ENCODE measurements at regions not wholly inside any gene's neighbourhood (a gene's known extent, or its start where the extent isn't known, plus 50 kb on each side); places are given as distances from the start of the nearest gene placed in this dataset.

DNA sequence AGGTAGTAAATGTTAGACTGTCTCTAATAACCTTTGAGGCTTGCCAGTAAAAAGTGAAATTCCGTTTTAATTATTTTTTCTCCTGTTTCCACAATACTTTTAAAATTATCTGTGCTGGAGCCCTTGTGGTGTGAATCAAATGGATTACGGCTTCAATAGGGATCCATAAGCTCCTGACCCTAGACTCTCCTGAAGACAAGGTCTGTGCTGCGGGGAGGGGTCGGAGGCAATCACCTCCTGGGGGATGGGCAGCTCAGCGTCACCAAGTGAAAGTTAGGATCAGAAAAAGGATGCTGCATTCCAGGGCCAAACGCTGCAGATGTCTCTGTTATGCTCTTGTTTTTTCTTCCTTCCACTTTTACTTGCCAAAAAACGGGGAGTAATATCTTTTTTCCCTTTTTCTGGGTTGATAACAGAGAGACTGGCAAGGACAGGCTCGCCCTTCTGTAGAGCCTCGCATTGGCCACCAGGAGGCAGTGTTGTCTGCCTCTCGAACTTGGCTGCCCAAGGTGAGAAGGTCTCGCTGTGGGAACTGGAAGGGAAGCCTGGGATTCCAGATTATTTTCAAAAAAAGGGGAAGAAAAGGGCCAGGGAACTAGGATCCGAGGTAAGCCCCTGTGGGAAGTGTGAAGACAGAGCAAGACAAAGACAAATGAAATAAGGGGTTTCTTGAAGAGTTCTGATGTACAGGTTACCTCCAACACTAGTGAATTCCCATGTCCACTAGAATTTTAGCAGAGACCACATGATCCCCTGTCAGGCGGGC is 621.9 kb downstream of the ACTR3B start:
- no peaks in the 10 kb centered on the region for H3K9me3 ChIP-seq
- no peak overlapping the region for H3K4me3 ChIP-seq (ENCODE audit: low read depth in 1 of 2, low read length in 1 of 2)
- TF ChIP-seq CTCF (IDR thresholded peaks at IDR 0.05), result no peak
- H3K36me3 ChIP-seq, result no peaks in the 10 kb centered on the region
- H3K27ac ChIP-seq, result no peak overlapping the region
- H3K27me3 ChIP-seq, result no peaks in the 10 kb centered on the region
- no peaks in the 10 kb centered on the region for H3K4me1 ChIP-seq (ENCODE audit: control insufficient read depth in 1 of 2, insufficient read depth in 1 of 2, low read depth in 1 of 2, low read length in 1 of 2)

DNA sequence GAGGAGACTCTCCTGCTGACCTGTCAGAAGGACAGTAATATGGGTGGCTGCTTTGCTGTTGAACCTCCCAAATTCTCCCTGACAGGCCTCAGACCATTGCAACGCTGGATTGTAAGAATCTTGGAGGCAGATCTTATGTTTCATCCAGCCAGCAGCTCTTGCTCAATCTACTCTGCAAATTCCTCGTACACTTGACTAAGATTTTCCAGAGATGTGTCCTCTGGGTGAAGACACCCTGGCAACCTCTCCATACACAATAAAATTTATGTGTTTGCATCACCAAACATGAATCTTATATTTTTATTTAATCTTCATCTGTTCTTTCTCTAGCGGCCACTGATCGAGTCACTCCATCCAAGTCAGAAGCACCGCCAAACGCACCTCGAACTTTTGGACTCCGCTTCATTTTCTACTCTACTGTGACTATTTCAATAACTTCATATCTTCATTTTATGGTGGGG is 623.1 kb downstream of the ACTR3B start:
- TF ChIP-seq CTCF (IDR thresholded peaks at IDR 0.05), result no peak
- no peaks in the 10 kb centered on the region for H3K9me3 ChIP-seq
- no peaks in the 10 kb centered on the region for H3K27me3 ChIP-seq
- H3K27ac ChIP-seq, result no peak overlapping the region
- H3K4me3 ChIP-seq (ENCODE audit: low read depth in 1 of 2, low read length in 1 of 2), result no peak overlapping the region
- no peaks in the 10 kb centered on the region for H3K36me3 ChIP-seq
- no peaks in the 10 kb centered on the region for H3K4me1 ChIP-seq (ENCODE audit: control insufficient read depth in 1 of 2, insufficient read depth in 1 of 2, low read depth in 1 of 2, low read length in 1 of 2)

DNA sequence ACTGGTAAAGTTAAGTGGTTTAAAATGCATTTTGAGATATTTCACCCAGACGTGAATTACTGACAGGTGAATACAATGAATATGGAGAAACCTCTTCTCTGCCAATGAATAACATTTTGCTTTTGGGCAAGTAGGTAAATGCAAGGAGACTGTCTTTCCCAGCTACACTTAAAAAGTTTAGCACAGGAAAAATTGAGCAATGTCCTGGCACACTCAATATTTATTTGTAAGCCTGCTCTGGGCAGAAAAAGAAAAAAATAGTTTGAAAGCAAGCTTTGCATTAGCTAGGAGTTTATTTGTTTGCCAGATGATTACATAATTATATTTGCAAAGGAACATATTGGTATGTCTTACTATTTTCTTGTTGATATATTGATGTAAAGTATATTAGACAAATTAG is 624.2 kb downstream of the ACTR3B start:
- no peaks in the 10 kb centered on the region for H3K36me3 ChIP-seq
- no peaks in the 10 kb centered on the region for H3K4me1 ChIP-seq (ENCODE audit: control insufficient read depth in 1 of 2, insufficient read depth in 1 of 2, low read depth in 1 of 2, low read length in 1 of 2)
- TF ChIP-seq CTCF (IDR thresholded peaks at IDR 0.05), result no peak
- no peak overlapping the region for H3K27ac ChIP-seq
- H3K27me3 ChIP-seq, result no peaks in the 10 kb centered on the region
- H3K9me3 ChIP-seq, result no peaks in the 10 kb centered on the region
- H3K4me3 ChIP-seq (ENCODE audit: low read depth in 1 of 2, low read length in 1 of 2), result no peak overlapping the region

DNA sequence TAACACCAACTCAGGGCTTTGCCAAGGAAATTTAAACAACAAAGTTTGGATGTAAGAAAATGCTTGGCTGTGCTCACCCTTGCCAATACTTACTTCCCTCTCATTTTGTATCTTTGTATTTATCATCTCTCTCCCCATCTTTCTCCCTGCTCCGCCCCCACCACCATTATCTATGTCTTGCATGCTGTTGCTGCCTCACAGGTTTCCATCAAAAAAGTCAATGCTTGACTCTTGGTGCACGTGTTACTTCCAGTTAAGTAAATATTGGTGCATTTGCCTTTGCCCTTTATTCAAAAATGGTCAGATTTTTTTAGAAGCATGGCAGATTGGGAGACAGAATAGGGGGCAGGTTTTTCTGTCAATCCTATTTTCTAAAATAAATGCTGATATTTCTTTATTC is 626.0 kb downstream of the ACTR3B start:
- H3K9me3 ChIP-seq, result no peaks in the 10 kb centered on the region
- no peak overlapping the region for H3K4me3 ChIP-seq (ENCODE audit: low read depth in 1 of 2, low read length in 1 of 2)
- no peaks in the 10 kb centered on the region for H3K27me3 ChIP-seq
- H3K4me1 ChIP-seq (ENCODE audit: control insufficient read depth in 1 of 2, insufficient read depth in 1 of 2, low read depth in 1 of 2, low read length in 1 of 2), result no peaks in the 10 kb centered on the region
- TF ChIP-seq CTCF (IDR thresholded peaks at IDR 0.05), result no peak
- H3K36me3 ChIP-seq, result no peaks in the 10 kb centered on the region
- H3K27ac ChIP-seq, result no peak overlapping the region

DNA sequence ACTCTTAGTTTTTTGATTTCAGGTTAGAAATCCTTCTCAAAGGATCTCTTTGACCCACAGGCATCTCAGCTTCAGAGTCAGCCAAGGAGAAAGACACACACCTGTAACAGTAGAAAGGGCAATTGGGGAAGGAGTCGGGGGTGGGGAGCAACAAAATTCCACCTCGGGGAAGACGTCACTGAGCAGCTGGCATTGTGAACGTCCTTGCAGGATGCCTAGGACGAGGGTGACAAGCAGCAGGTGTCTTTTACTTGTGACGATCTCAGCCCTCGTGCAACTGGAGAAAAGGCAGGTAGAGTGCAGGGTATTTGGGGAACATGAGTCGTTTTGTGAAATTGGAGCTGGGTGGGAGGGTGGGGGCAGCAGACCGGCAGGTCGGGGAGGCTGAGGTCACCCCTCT is 627.0 kb downstream of the ACTR3B start:
- Histone ChIP-seq H3K36me3 (no peaks in the 10 kb centered on the region), H3K9me3 (no peaks in the 10 kb centered on the region), H3K4me1 (ENCODE audit: control insufficient read depth in 1 of 2, insufficient read depth in 1 of 2, low read depth in 1 of 2, low read length in 1 of 2) (no peaks in the 10 kb centered on the region), H3K27me3 (no peaks in the 10 kb centered on the region), H3K4me3 (ENCODE audit: low read depth in 1 of 2, low read length in 1 of 2) (no peak overlapping the region), H3K27ac (no peak overlapping the region)
- TF ChIP-seq CTCF (IDR thresholded peaks at IDR 0.05), result no peak

Data from neutrophil (primary cell).